AG09309 (cell line): ENCODE measurements at regions not wholly inside any gene's neighbourhood (a gene's known extent, or its start where the extent isn't known, plus 50 kb on each side); places are given as distances from the start of the nearest gene placed in this dataset.

ENCODE experiments used
- DNase-seq: peaks from one replicate; pipeline ENCODE4 v3.0.0-alpha.2; 2010; ENCODE audit warnings: low read depth
- H3K4me3 ChIP-seq: 2 replicates; pipeline ENCODE4 v1.5.1; 2011; ENCODE audit warnings: mild to moderate bottlenecking, low read depth, low read length, moderate library complexity; ENCODE audit not compliant: control insufficient read depth
- TF ChIP-seq, protein P1 (sequence below): IDR thresholded peaks from 2 replicates; pipeline ENCODE4 v1.5.1; 2011; ENCODE audit warnings: mild to moderate bottlenecking, low read depth, low read length, inconsistent platforms; ENCODE audit not compliant: insufficient read depth, control insufficient read depth; ENCODE audit errors: missing control alignments

DNA sequence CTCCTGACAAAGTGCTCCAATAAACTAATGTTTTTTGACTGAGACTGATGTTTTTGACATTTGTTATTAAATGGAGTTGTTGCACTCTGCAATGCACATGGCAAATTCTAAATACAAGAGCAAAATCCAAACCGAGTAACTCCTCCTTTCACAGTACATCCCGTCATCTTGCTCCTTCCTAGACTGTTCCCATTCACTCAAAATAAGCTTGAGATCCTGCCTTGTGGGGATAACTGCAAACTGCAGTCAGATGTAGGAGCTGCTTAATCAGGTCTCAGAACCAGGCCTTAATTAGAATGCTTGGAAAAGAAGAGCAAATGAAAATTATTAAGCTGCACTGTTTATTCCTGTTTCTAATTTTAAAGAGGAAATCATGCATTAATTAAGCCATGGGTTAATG lies 134.8 kb upstream of the SPRY2 start:
- TF ChIP-seq, protein P1, sequence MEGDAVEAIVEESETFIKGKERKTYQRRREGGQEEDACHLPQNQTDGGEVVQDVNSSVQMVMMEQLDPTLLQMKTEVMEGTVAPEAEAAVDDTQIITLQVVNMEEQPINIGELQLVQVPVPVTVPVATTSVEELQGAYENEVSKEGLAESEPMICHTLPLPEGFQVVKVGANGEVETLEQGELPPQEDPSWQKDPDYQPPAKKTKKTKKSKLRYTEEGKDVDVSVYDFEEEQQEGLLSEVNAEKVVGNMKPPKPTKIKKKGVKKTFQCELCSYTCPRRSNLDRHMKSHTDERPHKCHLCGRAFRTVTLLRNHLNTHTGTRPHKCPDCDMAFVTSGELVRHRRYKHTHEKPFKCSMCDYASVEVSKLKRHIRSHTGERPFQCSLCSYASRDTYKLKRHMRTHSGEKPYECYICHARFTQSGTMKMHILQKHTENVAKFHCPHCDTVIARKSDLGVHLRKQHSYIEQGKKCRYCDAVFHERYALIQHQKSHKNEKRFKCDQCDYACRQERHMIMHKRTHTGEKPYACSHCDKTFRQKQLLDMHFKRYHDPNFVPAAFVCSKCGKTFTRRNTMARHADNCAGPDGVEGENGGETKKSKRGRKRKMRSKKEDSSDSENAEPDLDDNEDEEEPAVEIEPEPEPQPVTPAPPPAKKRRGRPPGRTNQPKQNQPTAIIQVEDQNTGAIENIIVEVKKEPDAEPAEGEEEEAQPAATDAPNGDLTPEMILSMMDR: no peak
- H3K4me3 ChIP-seq: no peak overlapping the region
- DNase-seq: no peak

DNA sequence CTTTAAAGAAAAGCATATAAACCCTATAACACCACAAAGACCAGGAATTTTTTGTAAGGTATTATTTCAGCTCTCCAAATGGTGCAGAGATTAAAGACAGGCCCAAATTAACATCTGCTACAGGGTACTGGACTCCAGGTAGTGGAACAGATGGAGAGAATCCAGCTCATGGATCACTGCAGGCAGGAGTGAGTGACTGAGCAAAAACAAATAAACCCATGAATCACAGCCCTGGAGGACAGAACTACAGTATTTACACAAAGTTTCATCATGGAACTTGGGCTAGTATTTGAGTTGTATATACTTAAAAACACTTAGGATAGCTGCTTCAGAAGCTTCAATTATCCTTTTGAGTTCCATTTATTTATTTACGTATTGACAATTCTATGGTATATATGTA lies 132.8 kb upstream of the SPRY2 start:
- no peak for DNase-seq
- TF ChIP-seq, protein P1: no peak
- no peak overlapping the region for H3K4me3 ChIP-seq

DNA sequence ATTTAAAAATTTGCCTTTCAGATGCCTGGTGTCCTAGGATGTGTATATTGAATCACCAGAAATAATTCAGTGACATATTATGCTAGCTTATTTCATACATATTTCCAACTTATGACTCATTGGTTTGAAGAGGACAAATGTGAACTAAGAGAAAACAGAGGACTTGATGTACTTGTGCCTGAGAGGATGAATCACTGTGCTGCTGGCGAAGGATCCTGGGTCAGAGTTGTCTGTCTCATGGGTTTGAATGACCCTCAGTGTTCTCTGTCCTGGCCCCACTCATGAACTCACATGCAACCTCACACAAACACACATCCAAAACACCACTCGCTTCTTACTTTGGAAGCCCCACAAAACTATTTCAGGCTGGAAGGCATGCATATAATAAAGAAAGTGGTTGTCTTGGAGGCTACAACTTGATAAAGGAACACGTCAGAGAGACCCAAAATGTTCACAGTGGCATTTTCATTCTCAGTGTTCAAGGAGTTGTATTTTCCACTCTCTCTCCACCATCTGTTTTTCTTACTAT lies 129.0 kb upstream of the SPRY2 start:
- H3K4me3 ChIP-seq: no peak overlapping the region
- DNase-seq: no peak
- TF ChIP-seq, protein P1: no peak

DNA sequence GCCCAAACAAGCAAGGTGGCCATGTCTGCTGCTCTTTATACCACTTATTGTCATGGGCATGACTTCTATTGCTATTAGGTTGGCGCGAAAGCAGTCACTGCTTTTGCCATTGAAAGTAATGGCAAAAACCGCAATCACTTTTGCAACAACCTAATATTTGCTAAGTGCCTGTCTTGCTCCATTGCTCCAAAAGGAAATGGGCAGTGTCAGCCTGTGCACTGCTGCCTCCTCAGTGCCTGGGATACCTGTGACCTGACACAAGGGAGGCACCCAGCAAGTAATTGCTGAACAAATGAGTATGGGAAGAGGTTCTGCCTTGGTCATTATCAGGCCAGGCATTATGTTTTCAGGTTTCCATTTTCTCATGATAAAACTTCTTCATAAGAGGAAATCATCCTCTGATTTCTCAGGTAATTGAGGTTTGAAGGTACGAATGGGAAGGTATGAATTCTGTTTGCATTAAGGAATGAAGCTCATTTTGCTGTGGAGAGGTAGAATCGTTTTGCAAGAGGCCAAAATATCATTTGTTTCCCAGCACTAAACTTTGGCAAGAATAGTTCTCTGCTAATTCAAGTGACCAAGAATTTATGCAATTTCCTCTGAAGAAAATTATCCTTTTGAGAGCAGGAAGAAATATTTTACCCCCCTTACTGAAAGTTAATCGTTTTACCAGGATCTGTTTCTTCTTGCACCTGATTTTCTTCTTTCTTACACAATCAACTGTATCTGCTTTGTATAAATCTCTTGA lies 128.4 kb upstream of the SPRY2 start:
- DNase-seq: no peak
- H3K4me3 ChIP-seq: no peak overlapping the region
- TF ChIP-seq, protein P1: no peak

DNA sequence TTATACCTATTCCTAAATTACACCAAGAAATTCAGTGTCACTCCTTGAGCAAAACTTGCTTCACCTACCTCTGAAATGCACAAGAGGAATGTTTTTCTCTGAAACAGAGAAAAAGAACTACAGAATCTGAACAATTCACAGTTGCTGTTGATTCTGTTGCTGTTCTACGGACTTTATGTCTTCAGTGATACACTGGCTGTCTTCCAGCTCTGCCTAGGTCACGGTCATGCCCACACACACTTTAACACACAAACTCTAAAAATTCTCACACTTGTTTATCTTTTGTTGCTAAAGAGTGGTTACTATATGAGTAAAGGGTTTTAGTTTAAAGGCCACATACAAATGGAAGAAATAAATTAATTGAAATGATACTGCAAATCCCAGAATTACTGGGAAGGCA lies 124.4 kb upstream of the SPRY2 start:
- DNase-seq: no peak
- TF ChIP-seq, protein P1: no peak
- H3K4me3 ChIP-seq: no peak overlapping the region

DNA sequence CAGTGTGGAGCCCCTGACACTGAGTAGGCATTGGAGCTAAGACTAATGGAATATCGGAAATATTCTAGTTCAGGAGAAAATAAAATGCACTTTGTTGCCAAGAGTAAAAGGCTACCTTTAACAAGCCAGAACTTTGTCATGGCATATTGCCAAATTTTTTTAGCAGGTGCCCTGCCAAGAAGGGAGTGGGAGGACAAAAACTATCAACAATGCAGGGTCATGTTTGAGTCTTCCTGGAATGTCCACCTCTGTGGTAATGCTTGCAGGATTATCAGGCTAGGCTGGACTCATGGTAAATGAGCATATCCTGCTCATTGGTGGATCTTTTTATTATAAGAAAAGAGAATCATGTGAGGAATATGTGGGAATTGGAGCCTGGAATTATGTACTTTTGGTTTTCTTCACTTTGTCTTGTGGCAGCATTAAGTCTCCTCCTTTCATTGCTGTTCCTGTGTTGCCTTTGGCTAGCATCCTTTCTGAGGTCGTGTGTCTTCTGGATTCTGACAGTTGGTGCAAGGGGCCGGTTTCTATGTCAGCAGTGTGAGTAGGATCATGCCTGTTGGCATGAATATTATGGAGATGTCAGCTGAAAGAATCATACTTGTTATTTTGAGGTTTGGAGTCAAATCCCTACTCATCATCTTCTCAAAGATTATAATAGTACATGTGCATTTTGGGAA lies 122.9 kb upstream of the SPRY2 start:
- TF ChIP-seq, protein P1: no peak
- H3K4me3 ChIP-seq: no peak overlapping the region
- DNase-seq: no peak
